ENCODE measurements at regions not wholly inside any gene's neighbourhood (a gene's known extent, or its start where the extent isn't known, plus 50 kb on each side); places are given as distances from the start of the nearest gene placed in this dataset.

- no peak for DNase-seq
These were observed 56.4 kb downstream of the CRYGS start for GRCh38 chr3:186487819-186488218.

DNA sequence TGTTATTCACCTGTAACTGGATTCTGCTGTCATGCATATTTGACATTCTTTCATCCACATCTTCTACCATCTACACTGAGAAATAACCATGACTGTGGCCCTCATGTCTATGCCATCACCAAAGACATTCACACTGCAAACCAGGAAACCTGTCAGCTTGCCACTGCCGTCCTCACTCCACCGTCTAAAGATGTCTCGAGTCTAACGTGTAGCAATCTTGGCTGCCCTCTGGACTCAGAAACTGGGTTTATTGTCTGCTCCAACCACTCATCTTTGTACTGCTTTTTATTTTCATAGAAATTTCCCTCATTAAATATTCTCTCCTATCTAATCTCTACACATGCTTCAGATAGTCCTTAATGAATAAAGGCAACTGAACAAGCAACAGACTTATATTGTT, 57.1 kb downstream of the CRYGS start:
- DNase-seq, result no peak

DNA sequence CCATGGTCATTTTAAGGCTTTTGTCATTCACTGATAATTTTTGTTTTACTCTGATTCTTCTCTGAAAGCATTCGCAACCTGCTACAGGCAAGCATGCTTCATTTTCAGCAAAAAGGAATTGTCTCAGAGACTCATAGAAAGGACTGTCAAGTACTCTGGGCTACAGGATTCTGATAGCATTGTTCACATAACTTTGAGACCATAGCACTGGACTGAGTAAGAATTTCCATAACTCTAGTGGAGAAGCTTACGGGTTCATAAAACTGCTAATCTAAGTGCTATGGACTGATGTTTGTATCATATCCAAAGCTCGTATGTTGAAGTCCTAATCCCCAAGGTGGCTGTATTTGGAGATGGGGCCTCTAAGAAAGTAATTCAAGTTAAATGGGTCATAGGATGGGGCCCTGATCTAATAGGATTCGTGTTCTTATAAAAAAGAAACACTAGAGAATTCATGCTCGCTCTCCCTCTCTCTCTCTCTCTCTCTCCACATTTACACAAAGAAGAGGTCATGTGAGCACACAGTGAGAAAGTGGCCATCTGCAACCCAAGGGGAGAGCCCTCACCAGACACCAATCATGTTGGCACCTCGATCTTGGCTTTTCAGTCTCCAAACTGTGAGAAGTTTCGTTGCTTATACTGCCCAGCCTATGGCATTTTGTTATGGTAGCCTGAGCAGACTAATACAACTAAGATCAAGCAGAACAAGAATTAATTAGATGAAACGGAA, 60.4 kb downstream of the CRYGS start:
- no peak for DNase-seq

GRCh38 chr3:186481526-186481925, 62.7 kb downstream of the CRYGS start:
- DNase-seq, result no peak

DNA sequence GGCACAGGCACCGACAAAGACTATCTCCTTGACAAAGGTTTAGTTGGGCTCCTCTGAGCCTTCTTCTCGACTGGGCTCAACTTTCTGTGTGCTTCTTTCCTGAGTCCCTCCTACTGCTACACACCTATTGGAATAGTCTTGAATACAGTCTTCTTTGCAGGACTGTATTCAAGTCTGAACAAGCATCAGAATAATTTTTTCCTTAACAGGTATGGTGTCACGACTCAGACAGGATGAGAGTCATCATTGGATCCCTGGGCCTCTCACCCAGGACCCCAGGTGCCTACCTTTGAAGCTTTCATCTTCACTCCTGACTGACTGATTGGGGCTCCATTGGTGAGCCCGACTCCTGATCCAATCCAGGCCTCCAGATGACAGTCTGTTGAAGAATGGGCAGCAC, 66.3 kb downstream of the CRYGS start:
- DNase-seq, result no peak

DNA sequence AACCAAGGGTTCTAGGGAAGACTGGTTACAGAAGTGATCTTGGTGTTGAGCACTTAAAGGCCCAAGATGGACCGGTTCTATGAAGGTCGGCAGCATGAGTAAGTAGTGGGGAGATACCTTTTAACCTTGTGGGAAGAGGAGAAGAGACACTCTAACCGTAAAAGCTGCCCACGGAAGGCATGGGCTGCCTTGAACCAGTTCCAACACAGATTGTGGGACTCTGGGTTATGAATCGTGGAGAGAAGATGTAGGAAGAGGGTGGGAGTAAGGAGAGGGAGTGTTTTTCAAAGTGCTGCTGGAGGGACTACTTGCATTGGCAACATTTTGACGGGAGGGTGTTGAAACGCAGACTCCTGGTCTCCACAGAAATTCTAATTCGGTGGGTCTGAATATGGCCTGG, 67.1 kb downstream of the CRYGS start:
- no peak for DNase-seq

GRCh38 chr3:186476541-186476940, 67.6 kb downstream of the CRYGS start:
- no peak for DNase-seq

DNA sequence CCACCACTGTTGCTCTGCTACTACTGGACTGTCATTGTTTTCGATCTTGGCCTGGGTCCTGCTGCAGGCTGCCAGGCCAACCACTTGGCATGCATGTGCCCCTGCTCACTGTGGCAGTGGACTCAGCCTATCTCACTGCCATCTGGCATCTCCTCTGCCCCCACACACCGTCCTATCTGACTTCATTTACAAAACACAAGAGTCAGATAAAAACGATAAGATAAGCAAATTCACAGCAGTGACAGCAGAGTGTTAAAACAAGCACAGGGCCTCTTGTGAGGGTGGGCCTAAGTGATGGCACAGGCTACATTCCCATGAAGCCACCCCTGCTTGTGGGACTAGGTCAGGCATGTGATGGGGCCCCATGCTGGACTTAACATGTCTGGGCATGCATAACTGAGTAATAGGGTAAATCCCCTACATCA, 68.1 kb downstream of the CRYGS start:
- DNase-seq, result peak; percentile 38

GRCh38 chr3:186473166-186473565, 71.0 kb downstream of the CRYGS start:
- DNase-seq, result no peak

GRCh38 chr3:186472456-186473008, 71.6 kb downstream of the CRYGS start:
- no peak for DNase-seq

DNA sequence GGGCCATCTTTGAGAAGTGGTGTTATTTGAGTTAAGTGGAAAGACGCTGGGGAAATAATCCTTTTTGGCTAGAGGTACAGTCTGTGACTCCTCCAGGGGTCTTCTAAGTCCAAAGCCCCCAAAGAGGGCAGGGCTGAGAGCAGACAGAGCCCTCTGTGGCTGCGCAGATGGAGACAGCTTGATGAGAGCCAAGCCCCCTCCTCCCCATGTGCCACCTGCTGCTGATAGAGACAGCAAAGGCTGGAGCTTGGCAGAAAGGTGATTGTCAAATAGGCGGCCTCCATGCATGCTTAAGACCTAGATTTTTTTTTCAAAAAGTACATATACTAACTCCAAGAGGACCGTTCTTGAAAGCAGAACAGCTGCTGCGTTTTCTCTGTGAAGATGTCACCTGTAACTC, 72.4 kb downstream of the CRYGS start:
- DNase-seq, result no peak

- no peak for DNase-seq
These were observed 74.7 kb downstream of the CRYGS start for GRCh38 chr3:186469525-186469924.

GRCh38 chr3:186467969-186468368, 76.2 kb downstream of the CRYGS start:
- no peak for DNase-seq

- DNase-seq, result no peak
These were observed 77.7 kb downstream of the CRYGS start for GRCh38 chr3:186466391-186466974.

GRCh38 chr3:186465508-186465907, 78.7 kb downstream of the CRYGS start:
- no peak for DNase-seq

- DNase-seq, result no peak
These were observed 79.6 kb downstream of the CRYGS start for GRCh38 chr3:186464424-186465093.

GRCh38 chr3:186461141-186461540, 83.0 kb downstream of the CRYGS start:
- DNase-seq, result no peak

DNA sequence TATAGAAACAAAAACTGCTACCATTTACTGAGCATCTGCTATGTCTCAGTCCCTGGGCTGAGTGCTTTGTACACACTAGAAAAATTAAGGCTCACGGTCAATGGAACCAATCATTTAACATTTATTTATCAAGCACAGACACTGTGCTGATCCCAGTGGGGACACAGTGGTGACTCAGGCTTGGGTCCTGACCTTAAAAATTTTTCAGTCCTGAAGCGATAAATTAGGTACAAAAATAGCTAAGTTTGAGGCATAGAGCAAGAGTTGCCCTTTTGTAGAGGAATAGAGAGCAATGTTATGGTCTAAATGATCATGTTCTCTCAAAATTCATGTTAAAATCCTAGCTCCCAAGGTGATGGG, 85.1 kb downstream of the CRYGS start:
- DNase-seq, result no peak

- no peak for DNase-seq
These were observed 85.7 kb downstream of the CRYGS start for GRCh38 chr3:186458306-186459107.

- no peak for DNase-seq
These were observed 86.9 kb downstream of the CRYGS start for GRCh38 chr3:186457236-186457635.

- no peak for DNase-seq
These were observed 87.4 kb downstream of the CRYGS start for GRCh38 chr3:186456731-186457191.

DNA sequence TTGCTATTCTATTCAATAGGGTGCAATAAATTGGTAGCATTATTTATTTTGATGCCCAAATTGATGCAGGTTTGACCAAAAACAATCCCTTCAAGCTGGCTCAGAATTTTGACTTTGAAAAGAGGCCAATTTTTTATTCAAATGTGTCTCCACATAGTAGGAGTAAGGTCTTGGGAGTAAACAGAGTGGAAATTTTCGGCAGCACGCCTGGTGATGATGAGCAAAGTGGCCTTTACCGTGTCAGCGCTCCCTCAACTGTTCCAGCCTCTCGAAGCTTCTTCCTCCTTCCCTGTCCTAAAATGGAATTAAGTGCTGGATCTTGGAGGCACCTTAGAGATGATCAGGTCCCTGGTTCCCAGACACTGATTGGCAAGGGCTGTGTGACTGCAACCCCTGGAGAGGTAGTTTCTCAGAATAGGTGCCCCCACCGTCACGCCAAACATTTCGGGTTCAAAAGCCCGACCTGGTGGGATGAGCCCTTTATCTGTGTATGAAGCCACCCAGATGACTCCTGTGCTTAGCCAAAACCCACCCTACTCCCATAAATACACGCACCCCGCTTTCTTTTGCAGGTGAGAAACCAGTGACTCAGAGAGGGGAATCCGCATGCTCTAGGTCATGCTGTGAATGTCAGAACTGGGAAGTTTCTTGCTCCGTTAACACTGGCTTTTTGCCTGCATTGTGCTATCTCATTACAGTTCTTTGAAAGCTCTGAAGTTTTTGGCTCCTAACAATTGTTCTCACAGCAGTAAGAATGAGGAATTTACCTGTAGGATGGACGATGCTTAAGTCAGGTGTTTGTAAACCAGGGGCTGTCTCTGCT, 89.1 kb downstream of the CRYGS start:
- no peak for DNase-seq
